HepG2 (cell line): ENCODE measurements at regions not wholly inside any gene's neighbourhood (a gene's known extent, or its start where the extent isn't known, plus 50 kb on each side); places are given as distances from the start of the nearest gene placed in this dataset.

Experiments used
- ATAC-seq: fragments of 200-7000 bp; cut with Tn5 transposase; 3 replicates; pipeline ENCODE4 v1.9.1; 2020; ENCODE audit warnings: mild to moderate bottlenecking, moderate library complexity
- BruUV-seq: library from RNA; stranded (reverse); fragments of 400-500 nt; replicated peaks from 2 replicates; lab custom pipeline; 2021; lab: Mats Ljungman, UMichigan
- CTCF ChIA-PET: fragments of 300-600 bp; formaldehyde crosslinking; extraction: SDS; loops from one replicate; lab custom pipeline; 2021; ENCODE audit warnings: low total read pairs, inconsistent platforms, low intra/inter-chr PET ratio; lab: Yijun Ruan, JAX
- POLR2A ChIA-PET: fragments of 350-600 bp; sonication (Branson Sonifier 250); formaldehyde crosslinking; loops from one replicate; lab custom pipeline; 2020; ENCODE audit warnings: antibody characterized with exemption, inconsistent platforms; lab: Yijun Ruan, JAX
- DNase-seq: peaks from one replicate; pipeline ENCODE4 v3.0.0-alpha.2; 2015; ENCODE audit warnings: low spot score
- FAIRE-seq: peaks from 3 replicates; lab custom pipeline; 2011; peaks lifted over from hg19 to GRCh38; lab: Jason Lieb, UNC
- H2AFZ ChIP-seq: one replicate; pipeline ENCODE4 v1.6.1; 2011; ENCODE audit warnings: low read length, inconsistent platforms
- H3K27ac ChIP-seq: fragments of 300-600 bp; 3 replicates; pipeline ENCODE4 v1.8.0; 2011; ENCODE audit warnings: mixed run types, mild to moderate bottlenecking, mixed read lengths, low read length, inconsistent platforms; ENCODE audit not compliant: insufficient read depth; ENCODE audit errors: extremely low read length
- H3K27me3 ChIP-seq, 2 experiments: fragments of 200-600 bp in 1 of 2; 2 replicates in 1 of 2; 3 replicates in 1 of 2; pipeline versions ENCODE4 v1.6.0 to v1.8.0; 2011; ENCODE audit warnings: low read length in 2 of 2, mild to moderate bottlenecking in 2 of 2, moderate library complexity in 2 of 2, inconsistent platforms in 1 of 2; ENCODE audit not compliant: insufficient read depth in 2 of 2, control insufficient read depth in 1 of 2
- H3K36me3 ChIP-seq, 2 experiments: fragments of 200-600 bp in 1 of 2; replicated peaks in 1 of 2; 2 replicates in 1 of 2; 3 replicates in 1 of 2; pipeline versions ENCODE4 v1.5.1 to v1.8.0; 2011; ENCODE audit warnings: low read length in 2 of 2, inconsistent platforms in 1 of 2; ENCODE audit not compliant: insufficient read depth in 2 of 2, control insufficient read depth in 1 of 2
- H3K4me1 ChIP-seq: 2 replicates; pipeline ENCODE4 v1.5.1; 2012; ENCODE audit warnings: low read length, inconsistent platforms; ENCODE audit not compliant: insufficient read depth
- H3K4me2 ChIP-seq: 2 replicates; pipeline ENCODE4 v1.6.0; 2011; ENCODE audit warnings: low read depth, low read length, inconsistent platforms
- H3K4me3 ChIP-seq, 3 experiments: fragments of 200-600 bp in 1 of 3; sonication (generic), shearing (Covaris generic) in 1 of 3; replicated peaks in 1 of 3; 2 replicates each; pipeline ENCODE4 v1.5.1; 2011 to 2016; ENCODE audit warnings: low read length in 3 of 3, inconsistent platforms in 2 of 3, low read depth in 2 of 3, mild to moderate bottlenecking in 2 of 3, control low read depth in 1 of 3, mixed read lengths in 1 of 3; ENCODE audit not compliant: insufficient read depth in 1 of 3
- H3K79me2 ChIP-seq: one replicate; pipeline ENCODE4 v1.6.1; 2011; ENCODE audit warnings: low read length, inconsistent platforms; ENCODE audit not compliant: insufficient read depth
- H3K9ac ChIP-seq: 2 replicates; pipeline ENCODE4 v1.6.0; 2011; ENCODE audit warnings: mild to moderate bottlenecking, low read depth, low read length, inconsistent platforms; ENCODE audit not compliant: insufficient read depth
- H3K9me3 ChIP-seq: 2 replicates; pipeline ENCODE4 v1.5.1; 2012; ENCODE audit warnings: mild to moderate bottlenecking, low read length
- H4K20me1 ChIP-seq: 2 replicates; pipeline ENCODE4 v1.6.0; 2011; ENCODE audit warnings: inconsistent platforms, mild to moderate bottlenecking, low read length, moderate library complexity; ENCODE audit not compliant: insufficient read depth
- ATF7-NPFF ChIP-seq: sonication (generic); formaldehyde crosslinking; IDR thresholded peaks from 2 replicates; pipeline ENCODE4 v1.8.1; 2023; ENCODE audit warnings: mild to moderate bottlenecking, low read depth, missing genetic modification reagents, moderate library complexity
- CEBPB ChIP-seq: IDR thresholded peaks from 2 replicates; pipeline ENCODE4 v1.6.1; 2011; ENCODE audit warnings: low read depth, low read length, improper control_type of control experiment, borderline replicate concordance
- CENPT ChIP-seq: sonication (generic); formaldehyde crosslinking; IDR thresholded peaks from 2 replicates; pipeline ENCODE4 v1.8.0; 2022; ENCODE audit warnings: low read depth, mild to moderate bottlenecking, moderate library complexity, missing genetic modification reagents
- NR2F1 ChIP-seq, 2 experiments: fragments of 450-650 bp in 1 of 2; formaldehyde crosslinking in 1 of 2; IDR thresholded peaks; 2 replicates each; pipeline versions ENCODE4 v1.5.0 to v1.6.1; 2016 to 2020; ENCODE audit warnings: mild to moderate bottlenecking in 1 of 2, missing compliant biosample characterization in 1 of 2, missing genetic modification reagents in 1 of 2, moderate library complexity in 1 of 2
- PPARG ChIP-seq: conservative IDR thresholded peaks from 2 replicates; pipeline ENCODE4 v1.6.1; 2016; ENCODE audit warnings: missing biosample characterization, missing genetic modification reagents
- SAP130 ChIP-seq: IDR thresholded peaks from 2 replicates; pipeline ENCODE4 v1.6.1; 2016; ENCODE audit warnings: low read depth
- TEAD3 ChIP-seq: optimal IDR thresholded peaks from 2 replicates; pipeline ENCODE3; 2016; ENCODE audit warnings: borderline replicate concordance
- ZFAT ChIP-seq: sonication (generic); formaldehyde crosslinking; conservative IDR thresholded peaks from 2 replicates; pipeline ENCODE4 v1.8.1; 2023; ENCODE audit warnings: missing genetic modification reagents, inconsistent platforms
- ZFP41 ChIP-seq: sonication (generic); formaldehyde crosslinking; IDR thresholded peaks from 2 replicates; pipeline ENCODE4 v1.4.0; 2020; ENCODE audit warnings: mild to moderate bottlenecking, missing genetic modification reagents, borderline replicate concordance
- ZNF138 ChIP-seq: sonication (generic); formaldehyde crosslinking; IDR thresholded peaks from 2 replicates; pipeline ENCODE4 v1.5.0; 2020; ENCODE audit warnings: mild to moderate bottlenecking, low read depth, missing genetic modification reagents
- ZNF263 ChIP-seq: sonication (generic); formaldehyde crosslinking; IDR thresholded peaks from 2 replicates; pipeline ENCODE4 v1.4.0; 2020; ENCODE audit warnings: missing genetic modification reagents
- WGBS: methylation state at CpG from one replicate; pipeline ENCODE4 v1.1.6; 2017; ENCODE audit warnings: low lambda C conversion rate; 5-methylcytosine and 5-hydroxymethylcytosine counted together
- in situ Hi-C: cut with HindIII; loops from 2 replicates; pipeline ENCODE4 v1.10.0; 2017; ENCODE audit warnings: low pct_unique_long_range_greater_than_20kb; ENCODE audit not compliant: extremely low pct_ligation_motif_present
- intact Hi-C: fragments of 100-400 bp; cut with micrococcal nuclease; formaldehyde crosslinking; loops from one replicate; pipeline ENCODE4 v1.10.0; 2022; ENCODE audit not compliant: unreplicated experiment
- TF ChIP-seq, protein P1 (sequence below): fragments of 450-650 bp; IDR thresholded peaks from 2 replicates; pipeline ENCODE4 v1.6.1; 2017
- TF ChIP-seq, protein P2 (sequence below): sonication (generic); formaldehyde crosslinking; IDR thresholded peaks from 2 replicates; pipeline ENCODE4 v1.4.0; 2020; ENCODE audit warnings: missing genetic modification reagents, mild to moderate bottlenecking, borderline replicate concordance
- TF ChIP-seq, protein P3 (sequence below): sonication (generic); formaldehyde crosslinking; IDR thresholded peaks from 2 replicates; pipeline ENCODE4 v1.5.0; 2020; ENCODE audit warnings: missing genetic modification reagents, mild to moderate bottlenecking, borderline replicate concordance
- TF ChIP-seq, protein P4 (sequence below): IDR thresholded peaks from 2 replicates; pipeline ENCODE4 v1.6.1; 2016; ENCODE audit warnings: missing biosample characterization, missing genetic modification reagents, low read depth

DNA sequence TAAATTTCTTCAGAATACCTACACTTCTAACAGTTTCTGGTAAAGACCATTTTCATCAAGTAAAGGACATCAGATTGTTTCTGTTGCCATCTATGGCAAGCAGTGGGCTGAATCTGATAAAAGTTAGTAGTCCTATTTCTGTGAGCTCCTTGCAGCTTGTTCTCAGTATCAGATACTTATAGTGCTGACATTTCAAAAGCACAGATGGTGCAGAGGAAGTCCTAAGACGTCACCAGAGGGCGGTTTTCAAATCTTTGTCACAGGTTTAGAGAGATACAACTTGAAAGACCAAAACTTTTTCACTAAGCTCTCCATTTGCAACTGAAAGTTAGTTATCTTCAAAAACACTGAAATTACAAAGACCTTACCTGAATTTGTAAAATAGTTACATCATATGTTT, 719.8 kb downstream of the SLITRK1 start (continued):
- TF ChIP-seq, protein P1, sequence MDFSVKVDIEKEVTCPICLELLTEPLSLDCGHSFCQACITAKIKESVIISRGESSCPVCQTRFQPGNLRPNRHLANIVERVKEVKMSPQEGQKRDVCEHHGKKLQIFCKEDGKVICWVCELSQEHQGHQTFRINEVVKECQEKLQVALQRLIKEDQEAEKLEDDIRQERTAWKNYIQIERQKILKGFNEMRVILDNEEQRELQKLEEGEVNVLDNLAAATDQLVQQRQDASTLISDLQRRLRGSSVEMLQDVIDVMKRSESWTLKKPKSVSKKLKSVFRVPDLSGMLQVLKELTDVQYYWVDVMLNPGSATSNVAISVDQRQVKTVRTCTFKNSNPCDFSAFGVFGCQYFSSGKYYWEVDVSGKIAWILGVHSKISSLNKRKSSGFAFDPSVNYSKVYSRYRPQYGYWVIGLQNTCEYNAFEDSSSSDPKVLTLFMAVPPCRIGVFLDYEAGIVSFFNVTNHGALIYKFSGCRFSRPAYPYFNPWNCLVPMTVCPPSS: no peak
- TF ChIP-seq ZFP41 (no peak), ZNF138 (CRISPR knock-in tag) (no peak), NR2F1 (CRISPR knock-in tag; IDR thresholded peaks at IDR 0.05) (no peak), ZFAT (no peak), SAP130 (no peak)
- TF ChIP-seq, protein P2, sequence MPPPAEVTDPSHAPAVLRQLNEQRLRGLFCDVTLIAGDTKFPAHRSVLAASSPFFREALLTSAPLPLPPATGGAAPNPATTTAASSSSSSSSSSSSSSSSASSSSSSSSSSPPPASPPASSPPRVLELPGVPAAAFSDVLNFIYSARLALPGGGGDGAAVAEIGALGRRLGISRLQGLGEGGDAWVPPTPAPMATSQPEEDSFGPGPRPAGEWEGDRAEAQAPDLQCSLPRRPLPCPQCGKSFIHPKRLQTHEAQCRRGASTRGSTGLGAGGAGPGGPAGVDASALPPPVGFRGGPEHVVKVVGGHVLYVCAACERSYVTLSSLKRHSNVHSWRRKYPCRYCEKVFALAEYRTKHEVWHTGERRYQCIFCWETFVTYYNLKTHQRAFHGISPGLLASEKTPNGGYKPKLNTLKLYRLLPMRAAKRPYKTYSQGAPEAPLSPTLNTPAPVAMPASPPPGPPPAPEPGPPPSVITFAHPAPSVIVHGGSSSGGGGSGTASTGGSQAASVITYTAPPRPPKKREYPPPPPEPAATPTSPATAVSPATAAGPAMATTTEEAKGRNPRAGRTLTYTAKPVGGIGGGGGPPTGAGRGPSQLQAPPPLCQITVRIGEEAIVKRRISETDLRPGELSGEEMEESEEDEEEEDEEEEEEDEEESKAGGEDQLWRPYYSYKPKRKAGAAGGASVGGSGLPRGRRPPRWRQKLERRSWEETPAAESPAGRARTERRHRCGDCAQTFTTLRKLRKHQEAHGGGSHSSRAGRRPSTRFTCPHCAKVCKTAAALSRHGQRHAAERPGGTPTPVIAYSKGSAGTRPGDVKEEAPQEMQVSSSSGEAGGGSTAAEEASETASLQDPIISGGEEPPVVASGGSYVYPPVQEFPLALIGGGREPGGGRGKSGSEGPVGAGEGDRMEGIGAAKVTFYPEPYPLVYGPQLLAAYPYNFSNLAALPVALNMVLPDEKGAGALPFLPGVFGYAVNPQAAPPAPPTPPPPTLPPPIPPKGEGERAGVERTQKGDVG: no peak
- TF ChIP-seq, protein P3, sequence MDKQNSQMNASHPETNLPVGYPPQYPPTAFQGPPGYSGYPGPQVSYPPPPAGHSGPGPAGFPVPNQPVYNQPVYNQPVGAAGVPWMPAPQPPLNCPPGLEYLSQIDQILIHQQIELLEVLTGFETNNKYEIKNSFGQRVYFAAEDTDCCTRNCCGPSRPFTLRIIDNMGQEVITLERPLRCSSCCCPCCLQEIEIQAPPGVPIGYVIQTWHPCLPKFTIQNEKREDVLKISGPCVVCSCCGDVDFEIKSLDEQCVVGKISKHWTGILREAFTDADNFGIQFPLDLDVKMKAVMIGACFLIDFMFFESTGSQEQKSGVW: no peak

DNA sequence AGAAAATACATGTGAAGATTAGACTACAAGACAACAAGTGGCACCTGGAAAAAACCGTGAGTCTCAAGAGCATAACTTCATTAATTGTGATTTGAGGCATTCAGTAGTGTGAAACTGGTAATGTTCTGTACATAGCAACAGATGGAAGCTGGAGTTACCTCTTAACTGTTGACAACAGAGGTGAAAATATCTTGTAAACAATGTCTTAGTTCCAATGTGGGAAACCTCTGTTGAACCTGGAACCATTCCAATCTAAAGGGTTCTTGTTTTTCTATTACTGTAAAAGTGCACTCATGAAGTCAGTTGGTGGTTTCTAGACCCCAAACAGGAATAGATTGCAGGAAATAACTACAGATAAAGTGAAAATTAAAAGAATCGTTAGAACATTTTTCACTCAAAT, 728.4 kb downstream of the SLITRK1 start:
- intact Hi-C loops (no loop called here), in situ Hi-C loops (no loop called here)
- Histone ChIP-seq H4K20me1 (no peaks in the 10 kb centered on the region), H3K9me3 (peaks cover 17% of the 10 kb centered on the region), H2AFZ (no peak overlapping the region), H3K27ac (no peak overlapping the region), H3K4me3 (no peak overlapping the region), H3K27me3 (no peaks in the 10 kb centered on the region), H3K4me2 (no peak overlapping the region), H3K79me2 (no peaks in the 10 kb centered on the region), H3K9ac (no peak overlapping the region), H3K36me3 (no peaks in the 10 kb centered on the region), H3K4me1 (no peaks in the 10 kb centered on the region)
- no peak for DNase-seq
- POLR2A ChIA-PET: no interaction called here
- no peak for ATAC-seq
- WGBS: 1% methylated on average over 2 of the region's 2 CpGs
- CTCF ChIA-PET: no interaction called here
- no peak for FAIRE-seq
- BruUV-seq: no TSS peak
- no peak for TF ChIP-seq CEBPB
- TF ChIP-seq ZNF263 (CRISPR knock-in tag): no peak
- TF ChIP-seq TEAD3 (CRISPR knock-in tag): no peak
- TF ChIP-seq PPARG (CRISPR knock-in tag): no peak
- no peak for TF ChIP-seq ATF7-NPFF (CRISPR knock-in tag)
- no peak for TF ChIP-seq CENPT (CRISPR knock-in tag)
- TF ChIP-seq, protein P4, sequence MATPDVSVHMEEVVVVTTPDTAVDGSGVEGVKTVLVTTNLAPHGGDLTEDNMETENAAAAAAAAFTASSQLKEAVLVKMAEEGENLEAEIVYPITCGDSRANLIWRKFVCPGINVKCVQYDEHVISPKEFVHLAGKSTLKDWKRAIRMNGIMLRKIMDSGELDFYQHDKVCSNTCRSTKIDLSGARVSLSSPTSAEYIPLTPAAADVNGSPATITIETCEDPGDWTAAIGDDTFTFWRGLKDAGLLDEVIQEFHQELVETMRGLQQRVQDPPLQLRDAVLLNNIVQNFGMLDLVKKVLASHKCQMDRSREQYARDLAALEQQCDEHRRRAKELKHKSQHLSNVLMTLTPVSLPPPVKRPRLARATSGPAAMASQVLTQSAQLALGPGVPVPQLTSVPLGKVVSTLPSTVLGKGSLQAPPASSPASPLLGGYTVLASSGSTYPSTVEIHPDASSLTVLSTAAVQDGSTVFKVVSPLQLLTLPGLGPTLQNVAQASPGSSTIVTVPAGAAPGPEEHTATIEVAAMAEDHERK (CRISPR knock-in tag): no peak
